ENCODE measurements at regions not wholly inside any gene's neighbourhood (a gene's known extent, or its start where the extent isn't known, plus 50 kb on each side); places are given as distances from the start of the nearest gene placed in this dataset.

GRCh38 chr4:18406264-18406663 is 384.7 kb upstream of the LCORL start:
- H3K9me3 Mint-ChIP-seq = no peaks in the 10 kb centered on the region
- DNase-seq (ENCODE audit: low read depth, low spot score) = no peak
- H3K4me3 Mint-ChIP-seq = no peak overlapping the region
- H3K4me1 Mint-ChIP-seq = no peaks in the 10 kb centered on the region
- H3K27ac Mint-ChIP-seq (ENCODE audit: unreplicated experiment) = no peak overlapping the region
- H3K36me3 Mint-ChIP-seq (ENCODE audit: low read depth) = no peaks in the 10 kb centered on the region
- no peaks in the 10 kb centered on the region for H3K27me3 Mint-ChIP-seq (ENCODE audit: low read depth)
- no peak for TF ChIP-seq CTCF (conservative IDR thresholded peaks at IDR 0.05)

- DNase-seq (ENCODE audit: low read depth, low spot score) = no peak
- Mint-ChIP-seq H3K27me3 (ENCODE audit: low read depth) (no peaks in the 10 kb centered on the region), H3K4me1 (no peaks in the 10 kb centered on the region), H3K4me3 (no peak overlapping the region), H3K9me3 (no peaks in the 10 kb centered on the region), H3K27ac (ENCODE audit: unreplicated experiment) (no peak overlapping the region), H3K36me3 (ENCODE audit: low read depth) (no peaks in the 10 kb centered on the region)
- no peak for TF ChIP-seq CTCF (conservative IDR thresholded peaks at IDR 0.05)
Measured at GRCh38 chr4:18405054-18405453, 383.5 kb upstream of the LCORL start.

GRCh38 chr4:18404642-18405041 is 383.1 kb upstream of the LCORL start:
- DNase-seq (ENCODE audit: low read depth, low spot score) = no peak
- no peaks in the 10 kb centered on the region for H3K36me3 Mint-ChIP-seq (ENCODE audit: low read depth)
- no peak overlapping the region for H3K27ac Mint-ChIP-seq (ENCODE audit: unreplicated experiment)
- no peaks in the 10 kb centered on the region for H3K4me1 Mint-ChIP-seq
- no peak overlapping the region for H3K4me3 Mint-ChIP-seq
- H3K27me3 Mint-ChIP-seq (ENCODE audit: low read depth) = no peaks in the 10 kb centered on the region
- no peaks in the 10 kb centered on the region for H3K9me3 Mint-ChIP-seq
- no peak for TF ChIP-seq CTCF (conservative IDR thresholded peaks at IDR 0.05)

- no peak for TF ChIP-seq CTCF (conservative IDR thresholded peaks at IDR 0.05)
- no peaks in the 10 kb centered on the region for H3K27me3 Mint-ChIP-seq (ENCODE audit: low read depth)
- H3K4me1 Mint-ChIP-seq = peaks cover 8% of the 10 kb centered on the region
- H3K36me3 Mint-ChIP-seq (ENCODE audit: low read depth) = no peaks in the 10 kb centered on the region
- no peak overlapping the region for H3K4me3 Mint-ChIP-seq
- DNase-seq (ENCODE audit: low read depth, low spot score) = no peak
- no peaks in the 10 kb centered on the region for H3K9me3 Mint-ChIP-seq
- no peak overlapping the region for H3K27ac Mint-ChIP-seq (ENCODE audit: unreplicated experiment)
Measured at GRCh38 chr4:18403327-18403726, 381.8 kb upstream of the LCORL start.

- DNase-seq (ENCODE audit: low read depth, low spot score) = no peak
- Mint-ChIP-seq H3K27me3 (ENCODE audit: low read depth) (no peaks in the 10 kb centered on the region), H3K4me3 (no peak overlapping the region), H3K36me3 (ENCODE audit: low read depth) (no peaks in the 10 kb centered on the region), H3K27ac (ENCODE audit: unreplicated experiment) (no peak overlapping the region), H3K4me1 (peaks cover 11% of the 10 kb centered on the region), H3K9me3 (no peaks in the 10 kb centered on the region)
- no peak for TF ChIP-seq CTCF (conservative IDR thresholded peaks at IDR 0.05)
Measured at GRCh38 chr4:18401868-18402267, 380.3 kb upstream of the LCORL start.

- no peak for DNase-seq (ENCODE audit: low read depth, low spot score)
- no peak for TF ChIP-seq CTCF (conservative IDR thresholded peaks at IDR 0.05)
- Mint-ChIP-seq H3K4me3 (no peak overlapping the region), H3K27ac (ENCODE audit: unreplicated experiment) (no peak overlapping the region), H3K36me3 (ENCODE audit: low read depth) (no peaks in the 10 kb centered on the region), H3K9me3 (no peaks in the 10 kb centered on the region), H3K27me3 (ENCODE audit: low read depth) (no peaks in the 10 kb centered on the region), H3K4me1 (peaks cover 11% of the 10 kb centered on the region)
Measured at GRCh38 chr4:18401425-18401824, 379.9 kb upstream of the LCORL start.
